Activated B cell treated with CpG ODN at 0.5 μM for 24 hours (primary cell): ENCODE measurements at regions not wholly inside any gene's neighbourhood (a gene's known extent, or its start where the extent isn't known, plus 50 kb on each side); places are given as distances from the start of the nearest gene placed in this dataset.
A peak's percentile ranks its signal among the peaks of the same experiment; 100 is the strongest.

Source experiments
- ATAC-seq: fragments of 200-7000 bp; cut with Tn5 transposase; one replicate; pipeline ENCODE4 v1.10.0; 2021; ENCODE audit warnings: low read depth, mild to moderate bottlenecking, moderate library complexity
- CTCF ChIA-PET: fragments of 350-600 bp; sonication (Branson Sonifier 250); formaldehyde crosslinking; loops from one replicate; lab custom pipeline; 2021; ENCODE audit warnings: antibody characterized with exemption; lab: Charles Lee
- POLR2A ChIA-PET: fragments of 350-600 bp; sonication (Branson Sonifier 250); formaldehyde crosslinking; loops from one replicate; lab custom pipeline; 2021; ENCODE audit warnings: antibody characterized with exemption; lab: Charles Lee
- DNase-seq: peaks from one replicate; pipeline ENCODE4 v3.0.0; 2022
- H3K27ac Mint-ChIP-seq: one replicate; pipeline ENCODE4 v1.8.0; 2020; ENCODE audit warnings: mixed read lengths
- H3K27me3 Mint-ChIP-seq: one replicate; pipeline ENCODE4 v1.8.0; 2021; ENCODE audit warnings: mixed read lengths
- H3K36me3 Mint-ChIP-seq: one replicate; pipeline ENCODE4 v1.8.0; 2021; ENCODE audit warnings: low read depth, mixed read lengths
- H3K4me1 Mint-ChIP-seq: one replicate; pipeline ENCODE4 v1.8.0; 2021; ENCODE audit warnings: mixed read lengths
- H3K4me3 Mint-ChIP-seq: one replicate; pipeline ENCODE4 v1.8.0; 2020; ENCODE audit warnings: mild to moderate bottlenecking, mixed read lengths
- H3K9me3 Mint-ChIP-seq: one replicate; pipeline ENCODE4 v1.8.0; 2020; ENCODE audit warnings: mixed read lengths
- intact Hi-C: fragments of 100-400 bp; cut with micrococcal nuclease; formaldehyde crosslinking; loops from one replicate; pipeline ENCODE4 v1.15.1; 2024
- TF ChIP-seq, protein P1 (sequence below): fragments of 200-600 bp; IDR thresholded peaks from one replicate; pipeline ENCODE4 v1.8.0; 2022; ENCODE audit warnings: antibody characterized with exemption, mild to moderate bottlenecking

DNA sequence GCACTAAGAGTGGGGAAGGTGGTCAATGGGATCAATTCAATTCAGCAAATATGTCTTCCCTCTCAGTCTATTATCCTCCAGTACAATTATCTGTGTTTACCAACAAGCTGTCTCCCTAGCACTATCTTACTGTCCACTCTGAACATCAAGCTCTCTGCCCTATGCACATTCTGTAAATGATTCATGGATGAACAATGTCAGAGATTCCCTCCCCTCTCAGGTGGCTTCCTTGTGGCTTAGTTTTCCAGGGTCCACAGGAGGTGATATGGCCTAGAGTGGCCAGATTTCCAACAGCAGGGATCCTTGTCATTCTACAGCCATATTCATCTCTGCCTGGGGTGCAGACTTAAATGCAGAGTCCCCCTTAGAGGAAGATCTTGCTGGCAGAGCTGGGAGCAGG lies 225.1 kb downstream of the UACA start:
- POLR2A ChIA-PET: no interaction called here
- Mint-ChIP-seq H3K36me3 (no peaks in the 10 kb centered on the region), H3K27ac (no peak overlapping the region), H3K9me3 (no peaks in the 10 kb centered on the region), H3K4me1 (peaks cover 21% of the 10 kb centered on the region), H3K27me3 (peaks cover 21% of the 10 kb centered on the region), H3K4me3 (no peak overlapping the region)
- ATAC-seq (no peak), DNase-seq (no peak)
- CTCF ChIA-PET: interaction anchor here (0.5 kb wide), 1 partner anchor 19 kb away, joined by 3 read pairs; no protein-coding TSS in a partner anchor
- intact Hi-C loops: no loop called here
- TF ChIP-seq, protein P1, sequence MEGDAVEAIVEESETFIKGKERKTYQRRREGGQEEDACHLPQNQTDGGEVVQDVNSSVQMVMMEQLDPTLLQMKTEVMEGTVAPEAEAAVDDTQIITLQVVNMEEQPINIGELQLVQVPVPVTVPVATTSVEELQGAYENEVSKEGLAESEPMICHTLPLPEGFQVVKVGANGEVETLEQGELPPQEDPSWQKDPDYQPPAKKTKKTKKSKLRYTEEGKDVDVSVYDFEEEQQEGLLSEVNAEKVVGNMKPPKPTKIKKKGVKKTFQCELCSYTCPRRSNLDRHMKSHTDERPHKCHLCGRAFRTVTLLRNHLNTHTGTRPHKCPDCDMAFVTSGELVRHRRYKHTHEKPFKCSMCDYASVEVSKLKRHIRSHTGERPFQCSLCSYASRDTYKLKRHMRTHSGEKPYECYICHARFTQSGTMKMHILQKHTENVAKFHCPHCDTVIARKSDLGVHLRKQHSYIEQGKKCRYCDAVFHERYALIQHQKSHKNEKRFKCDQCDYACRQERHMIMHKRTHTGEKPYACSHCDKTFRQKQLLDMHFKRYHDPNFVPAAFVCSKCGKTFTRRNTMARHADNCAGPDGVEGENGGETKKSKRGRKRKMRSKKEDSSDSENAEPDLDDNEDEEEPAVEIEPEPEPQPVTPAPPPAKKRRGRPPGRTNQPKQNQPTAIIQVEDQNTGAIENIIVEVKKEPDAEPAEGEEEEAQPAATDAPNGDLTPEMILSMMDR: no peak

- intact Hi-C loops: no loop called here
- TF ChIP-seq, protein P1: no peak
- H3K27me3 Mint-ChIP-seq: peaks cover 20% of the 10 kb centered on the region
- H3K27ac Mint-ChIP-seq: no peak overlapping the region
- peak overlapping the region; percentile 5 for H3K4me3 Mint-ChIP-seq
- H3K4me1 Mint-ChIP-seq: peaks cover 21% of the 10 kb centered on the region
- ATAC-seq: no peak
- DNase-seq: no peak
- ChIA-PET CTCF (interaction anchor here (1.1 kb wide), 2 partner anchors 69 to 792 kb away, joined by 3 to 7 read pairs; no protein-coding TSS in a partner anchor), POLR2A (interaction anchor here (0.9 to 1.9 kb wide), 2 partner anchors 9 to 12 kb away, joined by 3 to 5 read pairs; no protein-coding TSS in a partner anchor)
- H3K36me3 Mint-ChIP-seq: no peaks in the 10 kb centered on the region
- H3K9me3 Mint-ChIP-seq: no peaks in the 10 kb centered on the region
These were observed 227.4 kb downstream of the UACA start for GRCh38 chr15:70535955-70536338.

GRCh38 chr15:70535071-70535954 lies 228.0 kb downstream of the UACA start:
- peaks cover 13% of the 10 kb centered on the region for H3K27me3 Mint-ChIP-seq
- TF ChIP-seq, protein P1: no peak
- ATAC-seq (peak; percentile 37), DNase-seq (no peak)
- no peak overlapping the region for H3K27ac Mint-ChIP-seq
- peak overlapping the region; percentile 5 for H3K4me3 Mint-ChIP-seq
- H3K9me3 Mint-ChIP-seq: no peaks in the 10 kb centered on the region
- no peaks in the 10 kb centered on the region for H3K36me3 Mint-ChIP-seq
- ChIA-PET POLR2A (interaction anchor here (0.6 to 1.9 kb wide), 3 partner anchors 9 to 220 kb away, joined by 3 to 5 read pairs (median 3); no protein-coding TSS in a partner anchor), CTCF (interaction anchor here (1.1 to 1.3 kb wide), 3 partner anchors 23 to 791 kb away, joined by 3 to 7 read pairs (median 4); no protein-coding TSS in a partner anchor)
- H3K4me1 Mint-ChIP-seq: peaks cover 21% of the 10 kb centered on the region
- intact Hi-C loops: no loop called here

DNA sequence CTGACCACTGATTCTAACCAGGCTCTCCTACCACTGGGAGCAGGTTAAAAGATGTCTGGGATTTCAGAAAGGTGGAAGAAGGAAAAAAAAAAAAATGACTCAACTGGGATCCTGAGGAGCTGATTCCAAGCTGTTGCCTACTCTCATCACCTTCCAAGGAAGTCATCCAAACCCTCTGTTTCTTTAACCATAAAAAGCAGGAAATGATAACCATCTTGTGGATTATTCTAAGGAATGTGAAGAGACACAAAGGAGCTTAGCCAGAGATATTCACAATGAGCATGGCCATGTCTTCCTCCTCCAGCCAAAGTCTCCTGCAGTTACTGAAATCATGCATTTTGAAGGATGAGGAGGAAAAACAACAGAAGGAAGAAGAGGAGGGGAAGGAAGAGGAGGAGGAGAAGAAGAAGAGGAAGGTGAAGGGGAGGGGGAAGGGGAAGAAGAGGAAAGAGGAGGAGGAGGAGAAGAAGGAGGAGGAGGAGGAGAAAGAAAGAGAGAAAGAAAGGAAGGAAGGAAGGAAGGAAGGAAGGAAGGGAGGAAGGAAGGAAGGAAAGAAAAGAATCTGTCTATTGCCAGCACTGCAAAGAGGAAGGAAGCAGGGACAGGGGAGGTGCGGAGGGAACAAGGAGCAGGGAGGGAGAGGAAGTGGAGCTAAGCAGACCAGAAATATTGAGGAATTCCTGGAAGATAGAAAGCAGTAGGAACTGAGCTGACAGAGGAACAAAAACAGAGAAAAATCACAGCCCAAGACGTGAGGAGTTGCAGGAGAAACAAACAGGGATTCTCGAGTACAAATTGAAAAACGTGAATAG lies 229.2 kb downstream of the UACA start:
- ChIA-PET POLR2A (interaction anchor here (1.9 kb wide), 1 partner anchor 7 kb away, joined by 5 read pairs; no protein-coding TSS in a partner anchor), CTCF (interaction anchor here (1.3 kb wide), 1 partner anchor 22 kb away, joined by 4 read pairs; no protein-coding TSS in a partner anchor)
- TF ChIP-seq, protein P1: no peak
- Mint-ChIP-seq H3K27ac (no peak overlapping the region), H3K9me3 (no peaks in the 10 kb centered on the region), H3K27me3 (peaks cover 10% of the 10 kb centered on the region), H3K4me1 (peaks cover 23% of the 10 kb centered on the region), H3K4me3 (no peak overlapping the region), H3K36me3 (no peaks in the 10 kb centered on the region)
- intact Hi-C loops: no loop called here
- ATAC-seq: no peak
- DNase-seq: no peak
